ENCODE measurements at regions not wholly inside any gene's neighbourhood (a gene's known extent, or its start where the extent isn't known, plus 50 kb on each side); places are given as distances from the start of the nearest gene placed in this dataset.

DNA sequence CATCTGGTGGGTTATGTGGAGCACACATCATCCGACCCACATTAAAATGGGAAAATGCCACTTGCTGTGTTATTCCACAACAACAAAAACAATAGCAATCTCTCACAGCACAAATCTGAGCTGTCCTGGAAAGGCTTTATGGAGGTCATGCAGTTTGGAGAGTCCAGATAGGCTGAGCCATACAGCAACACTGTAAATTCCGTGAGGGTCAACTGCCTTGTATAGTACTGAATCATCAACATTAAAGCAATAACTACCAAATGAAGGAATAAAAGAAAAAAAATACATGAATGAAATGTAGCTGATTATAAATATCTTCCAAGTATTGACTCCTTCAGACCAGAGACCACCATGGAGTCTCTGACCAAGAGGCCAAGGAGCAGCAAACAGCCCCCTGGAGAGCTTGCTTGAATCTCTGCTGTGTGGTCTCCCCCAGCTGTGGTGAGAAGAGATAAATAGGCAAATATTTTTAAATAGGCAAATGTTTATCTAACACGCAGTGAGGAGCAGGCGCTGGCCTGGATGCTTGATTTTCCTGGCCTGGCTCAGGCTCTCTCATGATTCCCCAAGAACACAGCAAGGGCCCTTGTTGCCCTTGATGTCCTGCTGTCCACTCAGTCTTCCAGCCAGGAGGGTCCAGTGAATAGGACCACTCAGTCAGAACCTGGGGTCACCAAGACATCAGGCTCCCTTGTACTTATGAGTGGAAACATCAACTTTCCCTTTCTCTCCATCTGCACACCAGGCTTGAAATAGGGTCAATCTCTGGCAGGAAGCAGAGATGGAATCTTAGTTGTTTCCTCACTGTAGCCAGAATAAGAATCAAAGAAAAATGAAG is 1021.3 kb downstream of the XPNPEP1 start:
- TF ChIP-seq EZH2 (IDR thresholded peaks at IDR 0.05; ENCODE audit: insufficient read depth, poor library complexity, severe bottlenecking) (no peak), EZH2phosphoT487 (IDR thresholded peaks at IDR 0.05; ENCODE audit: insufficient read depth, low read depth) (no peak)

DNA sequence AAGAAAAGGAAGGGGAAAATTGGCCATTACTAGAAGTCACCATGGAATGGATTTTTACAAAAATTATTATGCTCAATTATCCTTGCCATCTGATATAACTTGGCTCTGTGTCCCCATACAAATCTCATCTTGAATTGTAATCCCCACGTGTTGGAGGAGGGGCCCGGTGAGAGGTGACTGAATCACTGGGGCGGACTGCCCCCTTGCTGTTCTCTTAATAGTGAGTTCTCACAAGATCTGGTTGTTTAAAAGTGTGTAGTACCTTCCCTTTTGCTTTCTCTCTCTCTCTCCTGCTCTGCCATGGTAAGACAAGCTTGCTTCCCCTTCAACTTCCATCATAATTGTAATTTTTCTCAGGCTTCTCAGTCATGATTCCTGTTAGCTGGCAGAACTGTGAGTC is 1023.6 kb downstream of the XPNPEP1 start:
- in situ Hi-C loops (cut with MboI) = no loop called here
- no peaks in the 10 kb centered on the region for H3K36me3 ChIP-seq (ENCODE audit: low read depth)
- H3K27me3 ChIP-seq (replicated peaks; ENCODE audit: insufficient read depth) = no peaks in the 10 kb centered on the region
- no peaks in the 10 kb centered on the region for H3F3A ChIP-seq (ENCODE audit: insufficient read depth)
- no peak overlapping the region for H3K4me2 ChIP-seq (ENCODE audit: unreplicated experiment)
- no peak overlapping the region for H3K4me3 ChIP-seq
- H3K27ac ChIP-seq = no peak overlapping the region
- no peaks in the 10 kb centered on the region for H3K9me2 ChIP-seq (ENCODE audit: insufficient read depth)
- H2AFZ ChIP-seq = no peak overlapping the region
- WGBS, 2 experiments (ENCODE audit: low coverage in 1 of 2, low lambda C conversion rate in 2 of 2, missing lambda C conversion rate in 2 of 2) = 62 to 66% methylated on average over 3 of the region's 3 CpGs
- no peaks in the 10 kb centered on the region for H4K20me1 ChIP-seq (ENCODE audit: insufficient read depth)
- H3K9me3 ChIP-seq (ENCODE audit: low read depth) = no peaks in the 10 kb centered on the region
- DNase-seq = no peak
- H3K9ac ChIP-seq = no peak overlapping the region
- no peaks in the 10 kb centered on the region for H3K79me2 ChIP-seq (ENCODE audit: insufficient read depth)
- H3K4me1 ChIP-seq (ENCODE audit: insufficient read depth) = peaks cover 17% of the 10 kb centered on the region
- no peak for TF ChIP-seq EZH2 (IDR thresholded peaks at IDR 0.05; ENCODE audit: insufficient read depth, poor library complexity, severe bottlenecking)
- TF ChIP-seq EZH2phosphoT487 (IDR thresholded peaks at IDR 0.05; ENCODE audit: insufficient read depth, low read depth) = no peak

More for the DNA sequence above, 1021.3 kb downstream of the XPNPEP1 start:
- Histone ChIP-seq H3K9me3 (ENCODE audit: low read depth) (no peaks in the 10 kb centered on the region), H3K4me3 (no peak overlapping the region), H3K36me3 (ENCODE audit: low read depth) (no peaks in the 10 kb centered on the region), H3K9ac (no peak overlapping the region), H3K27me3 (replicated peaks; ENCODE audit: insufficient read depth) (no peaks in the 10 kb centered on the region), H2AFZ (no peak overlapping the region), H3F3A (ENCODE audit: insufficient read depth) (no peaks in the 10 kb centered on the region), H3K27ac (no peak overlapping the region), H4K20me1 (ENCODE audit: insufficient read depth) (no peaks in the 10 kb centered on the region), H3K4me1 (ENCODE audit: insufficient read depth) (peaks cover 18% of the 10 kb centered on the region), H3K4me2 (ENCODE audit: unreplicated experiment) (peak overlapping the region; percentile 6), H3K9me2 (ENCODE audit: insufficient read depth) (no peaks in the 10 kb centered on the region), H3K79me2 (ENCODE audit: insufficient read depth) (no peaks in the 10 kb centered on the region)
- in situ Hi-C loops (cut with MboI) = no loop called here
- DNase-seq = peak; percentile 36
- 60 to 67% methylated on average over 4 of the region's 4 CpGs for WGBS, 2 experiments (ENCODE audit: low coverage in 1 of 2, low lambda C conversion rate in 2 of 2, missing lambda C conversion rate in 2 of 2)

DNA sequence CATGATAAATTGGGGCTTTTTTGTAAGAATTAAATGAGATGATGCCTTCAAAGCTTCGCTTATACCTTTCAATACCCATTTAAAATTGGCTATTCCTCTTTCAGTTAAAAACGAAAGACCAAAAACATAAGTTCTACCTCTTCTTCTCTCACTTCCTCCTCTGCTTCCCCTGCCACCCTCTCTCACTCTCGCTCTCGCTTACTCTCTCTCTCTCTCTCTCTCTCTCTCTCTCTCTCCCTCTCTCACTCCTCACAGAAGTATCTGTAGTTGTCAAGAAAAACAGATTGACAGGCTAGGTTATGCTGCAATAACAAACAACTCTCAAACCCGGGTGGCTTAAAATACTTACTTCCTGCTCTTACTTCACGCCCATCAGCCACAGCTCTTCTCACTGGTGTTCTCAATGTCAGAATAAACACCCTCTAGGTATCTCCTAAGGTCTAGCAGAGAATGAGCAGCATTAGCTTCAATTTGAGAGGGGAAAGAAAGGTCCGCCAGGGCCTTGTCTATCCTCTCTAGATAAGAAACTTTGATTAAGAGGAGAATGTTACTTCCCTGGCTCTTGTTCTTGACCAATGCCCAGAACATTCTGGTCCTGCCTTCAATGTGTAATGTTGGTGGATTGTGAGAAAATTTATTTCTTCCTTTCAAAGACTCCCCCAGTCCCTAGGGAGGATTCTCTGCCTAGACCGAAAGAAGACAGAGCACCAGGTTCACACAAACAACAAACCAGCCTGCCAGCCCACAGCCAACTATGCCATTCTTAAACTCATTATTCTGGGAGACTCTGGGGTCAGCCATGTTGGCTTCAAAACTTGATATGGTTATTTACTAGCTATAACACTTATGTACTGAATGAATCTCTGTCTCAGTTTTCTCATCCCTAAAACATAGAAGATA is 1028.7 kb downstream of the XPNPEP1 start:
- no peak for DNase-seq
- no peak for TF ChIP-seq EZH2 (IDR thresholded peaks at IDR 0.05; ENCODE audit: insufficient read depth, poor library complexity, severe bottlenecking)
- TF ChIP-seq EZH2phosphoT487 (IDR thresholded peaks at IDR 0.05; ENCODE audit: insufficient read depth, low read depth) = no peak
- no peak overlapping the region for H3K27ac ChIP-seq
- no peaks in the 10 kb centered on the region for H4K20me1 ChIP-seq (ENCODE audit: insufficient read depth)
- H3F3A ChIP-seq (ENCODE audit: insufficient read depth) = no peaks in the 10 kb centered on the region
- no peaks in the 10 kb centered on the region for H3K9me3 ChIP-seq (ENCODE audit: low read depth)
- H3K27me3 ChIP-seq (replicated peaks; ENCODE audit: insufficient read depth) = no peaks in the 10 kb centered on the region
- no peaks in the 10 kb centered on the region for H3K36me3 ChIP-seq (ENCODE audit: low read depth)
- in situ Hi-C loops (cut with MboI) = no loop called here
- no peak overlapping the region for H3K4me2 ChIP-seq (ENCODE audit: unreplicated experiment)
- no peaks in the 10 kb centered on the region for H3K79me2 ChIP-seq (ENCODE audit: insufficient read depth)
- H3K9ac ChIP-seq = no peak overlapping the region
- H3K9me2 ChIP-seq (ENCODE audit: insufficient read depth) = no peaks in the 10 kb centered on the region
- no peak overlapping the region for H2AFZ ChIP-seq
- H3K4me3 ChIP-seq = no peak overlapping the region
- no peaks in the 10 kb centered on the region for H3K4me1 ChIP-seq (ENCODE audit: insufficient read depth)
- 77 to 78% methylated on average over 8 of the region's 8 CpGs for WGBS, 2 experiments (ENCODE audit: low coverage in 1 of 2, low lambda C conversion rate in 2 of 2, missing lambda C conversion rate in 2 of 2)

DNA sequence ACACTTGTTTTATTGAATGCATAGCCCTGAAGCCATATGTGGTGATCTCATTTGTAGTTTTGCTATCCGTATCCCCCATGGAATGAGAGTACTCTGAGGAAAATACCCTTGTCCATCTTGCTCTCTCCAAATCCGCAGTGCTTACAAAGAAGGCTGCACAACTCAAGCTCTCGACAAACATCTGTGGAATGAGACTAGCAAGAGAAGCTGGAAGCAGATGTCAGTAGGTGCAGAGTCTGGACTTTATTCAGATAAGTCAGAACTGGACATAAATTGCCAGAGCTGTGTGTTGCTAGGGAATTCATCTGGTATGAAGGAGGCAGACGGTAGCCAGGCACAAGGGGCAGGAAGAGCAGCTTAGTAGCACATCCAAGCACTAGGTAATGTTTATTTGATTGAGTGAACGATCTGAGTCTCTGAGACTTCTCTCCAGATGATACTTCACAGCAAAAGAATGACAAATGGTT is 1046.2 kb downstream of the XPNPEP1 start:
- Histone ChIP-seq H3F3A (ENCODE audit: insufficient read depth) (peaks cover 18% of the 10 kb centered on the region), H3K27me3 (replicated peaks; ENCODE audit: insufficient read depth) (no peaks in the 10 kb centered on the region), H3K4me3 (no peak overlapping the region), H2AFZ (peak overlapping the region; percentile 22; the same call in 1 of the 2 replicates), H3K9me2 (ENCODE audit: insufficient read depth) (no peaks in the 10 kb centered on the region), H3K9ac (no peak overlapping the region), H3K4me2 (ENCODE audit: unreplicated experiment) (peak overlapping the region; percentile 20), H3K36me3 (ENCODE audit: low read depth) (no peaks in the 10 kb centered on the region), H3K27ac (no peak overlapping the region), H4K20me1 (ENCODE audit: insufficient read depth) (no peaks in the 10 kb centered on the region), H3K9me3 (ENCODE audit: low read depth) (no peaks in the 10 kb centered on the region), H3K4me1 (ENCODE audit: insufficient read depth) (peaks cover 12% of the 10 kb centered on the region), H3K79me2 (ENCODE audit: insufficient read depth) (no peaks in the 10 kb centered on the region)
- TF ChIP-seq EZH2 (IDR thresholded peaks at IDR 0.05; ENCODE audit: insufficient read depth, poor library complexity, severe bottlenecking) = no peak
- WGBS, 2 experiments (ENCODE audit: low coverage in 1 of 2, low lambda C conversion rate in 2 of 2, missing lambda C conversion rate in 2 of 2) = 16 to 18% methylated on average over 5 of the region's 5 CpGs
- DNase-seq = peak; percentile 31
- in situ Hi-C loops (cut with MboI) = no loop called here

All from GM23248 (cell line).